GM18505 (cell line): ENCODE measurements at regions not wholly inside any gene's neighbourhood (a gene's known extent, or its start where the extent isn't known, plus 50 kb on each side); places are given as distances from the start of the nearest gene placed in this dataset.
"Not testable (repeated sequence)": the region's sequence is repeated elsewhere in the genome, so short reads cannot be mapped to it uniquely, and the experiment has no call there.

Experiments used
- ATAC-seq: cut with Tn5 transposase; IDR thresholded peaks from one replicate; pipeline ENCODE4 v1.9.1; 2021; ENCODE audit not compliant: unreplicated experiment
- POLR2A ChIP-seq: IDR thresholded peaks from 4 replicates; pipeline ENCODE4 v1.6.1; 2011; ENCODE audit warnings: borderline replicate concordance; ENCODE audit not compliant: insufficient read depth, insufficient read length; ENCODE audit errors: extremely low read depth

GRCh38 chr13:90321281-90321931 lies 1026.1 kb upstream of the MIR17HG start:
- TF ChIP-seq POLR2A, result no peak
- no peak for ATAC-seq

GRCh38 chr13:90329641-90330040 lies 1017.8 kb upstream of the MIR17HG start:
- no peak for TF ChIP-seq POLR2A
- ATAC-seq, result no peak

GRCh38 chr13:90331974-90332373 lies 1015.5 kb upstream of the MIR17HG start:
- TF ChIP-seq POLR2A, result no peak
- no peak for ATAC-seq

- ATAC-seq, result no peak
- no peak for TF ChIP-seq POLR2A
Observed at GRCh38 chr13:90336507-90336906, 1011.0 kb upstream of the MIR17HG start.

GRCh38 chr13:90341348-90341747 lies 1006.1 kb upstream of the MIR17HG start:
- ATAC-seq, result not testable (repeated sequence)

- ATAC-seq, result not testable (repeated sequence)
Observed at GRCh38 chr13:90348477-90349136, 998.9 kb upstream of the MIR17HG start.

GRCh38 chr13:90352763-90353162 lies 994.7 kb upstream of the MIR17HG start:
- no peak for TF ChIP-seq POLR2A
- ATAC-seq, result no peak

GRCh38 chr13:90355162-90355751 lies 992.2 kb upstream of the MIR17HG start:
- ATAC-seq, result no peak
- TF ChIP-seq POLR2A, result no peak

GRCh38 chr13:90360785-90361184 lies 986.7 kb upstream of the MIR17HG start:
- TF ChIP-seq POLR2A, result no peak
- ATAC-seq, result no peak

GRCh38 chr13:90362707-90363106 lies 984.8 kb upstream of the MIR17HG start:
- no peak for TF ChIP-seq POLR2A

GRCh38 chr13:90365130-90365529 lies 982.4 kb upstream of the MIR17HG start:
- ATAC-seq, result no peak
- no peak for TF ChIP-seq POLR2A

More at GRCh38 chr13:90362707-90363106, 984.8 kb upstream of the MIR17HG start:
- no peak for ATAC-seq

- TF ChIP-seq POLR2A, result no peak
- no peak for ATAC-seq
Observed at GRCh38 chr13:90374168-90374567, 973.3 kb upstream of the MIR17HG start.

GRCh38 chr13:90375851-90376250 lies 971.6 kb upstream of the MIR17HG start:
- TF ChIP-seq POLR2A, result no peak
- no peak for ATAC-seq

GRCh38 chr13:90382425-90382824 lies 965.1 kb upstream of the MIR17HG start:
- ATAC-seq, result no peak
- no peak for TF ChIP-seq POLR2A
